HG02938 (cell line): ENCODE measurements at regions not wholly inside any gene's neighbourhood (a gene's known extent, or its start where the extent isn't known, plus 50 kb on each side); places are given as distances from the start of the nearest gene placed in this dataset.
"Not testable (repeated sequence)": the region's sequence is repeated elsewhere in the genome, so short reads cannot be mapped to it uniquely, and the experiment has no call there.

Experiments
- ATAC-seq: cut with Tn5 transposase; IDR thresholded peaks from one replicate; pipeline ENCODE4 v1.9.1; 2021; ENCODE audit warnings: mild to moderate bottlenecking, moderate library complexity; ENCODE audit not compliant: unreplicated experiment

DNA sequence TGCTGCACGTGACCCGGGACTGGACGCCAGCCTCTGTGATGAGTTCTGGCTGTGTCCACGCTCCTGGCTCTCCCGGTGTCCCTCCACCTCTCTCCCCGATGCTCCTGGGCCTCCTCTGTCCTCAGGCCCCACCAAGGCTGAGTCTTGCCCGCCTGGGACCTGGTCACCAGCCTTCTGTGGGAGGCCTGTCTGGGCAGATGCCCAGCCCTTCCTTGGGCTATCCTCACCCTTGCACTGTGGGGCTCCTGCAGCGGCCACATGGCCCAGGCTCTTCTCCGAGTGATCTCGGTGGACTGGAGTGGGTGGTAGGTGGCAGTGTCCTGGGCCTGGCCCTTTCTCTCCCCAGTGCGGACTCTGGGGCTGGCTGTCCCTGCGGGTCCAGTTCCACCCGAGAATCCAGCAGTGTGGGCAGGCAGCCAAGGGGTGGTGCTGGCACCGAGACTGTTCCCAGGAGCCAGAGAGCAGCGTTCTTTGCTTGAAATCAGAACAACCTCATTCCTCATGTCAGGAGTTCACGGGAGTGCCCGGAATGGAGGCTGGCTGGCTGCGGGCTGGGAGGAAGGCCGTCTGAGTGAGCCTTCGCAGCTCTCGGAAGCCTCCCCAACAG, 94.6 kb downstream of the TMEM121 start:
- not testable (repeated sequence) for ATAC-seq

GRCh38 chr14:105621479-105622328, 95.3 kb downstream of the TMEM121 start:
- not testable (repeated sequence) for ATAC-seq

DNA sequence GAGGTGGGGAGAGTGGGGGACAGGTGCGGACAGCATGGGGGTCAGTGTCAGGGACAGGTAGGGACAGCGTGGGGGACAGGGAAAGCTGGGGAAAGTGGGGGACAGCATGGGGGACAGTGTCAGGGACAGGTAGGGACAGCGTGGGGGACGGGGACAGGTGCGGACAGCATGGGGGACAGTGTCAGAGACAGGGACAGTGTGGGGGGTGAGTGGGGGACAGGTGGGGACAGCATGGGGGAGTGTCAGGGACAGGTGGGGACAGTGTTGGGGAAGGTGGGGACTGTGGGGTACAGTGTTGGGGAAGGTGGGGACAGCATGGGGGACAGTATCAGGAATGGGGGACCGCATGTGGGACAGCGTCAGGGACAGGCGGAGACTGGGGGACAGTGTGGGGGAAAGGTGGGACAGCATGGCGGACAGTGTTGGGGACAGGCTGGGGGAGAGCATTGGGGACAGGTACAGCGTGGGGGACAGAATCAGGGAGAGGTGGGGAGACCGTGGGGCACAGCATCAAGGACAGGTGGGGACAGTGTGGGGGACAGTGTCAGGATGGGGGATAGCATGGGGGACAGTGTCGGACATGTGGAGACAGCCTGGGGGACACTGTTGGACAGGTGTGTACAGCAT, 96.1 kb downstream of the TMEM121 start:
- ATAC-seq = no peak

GRCh38 chr14:105623178-105623577, 96.8 kb downstream of the TMEM121 start:
- ATAC-seq = not testable (repeated sequence)

- ATAC-seq = not testable (repeated sequence)
Observed at GRCh38 chr14:105624346-105624745, 98.0 kb downstream of the TMEM121 start.

GRCh38 chr14:105624749-105625434, 98.5 kb downstream of the TMEM121 start:
- ATAC-seq = not testable (repeated sequence)

DNA sequence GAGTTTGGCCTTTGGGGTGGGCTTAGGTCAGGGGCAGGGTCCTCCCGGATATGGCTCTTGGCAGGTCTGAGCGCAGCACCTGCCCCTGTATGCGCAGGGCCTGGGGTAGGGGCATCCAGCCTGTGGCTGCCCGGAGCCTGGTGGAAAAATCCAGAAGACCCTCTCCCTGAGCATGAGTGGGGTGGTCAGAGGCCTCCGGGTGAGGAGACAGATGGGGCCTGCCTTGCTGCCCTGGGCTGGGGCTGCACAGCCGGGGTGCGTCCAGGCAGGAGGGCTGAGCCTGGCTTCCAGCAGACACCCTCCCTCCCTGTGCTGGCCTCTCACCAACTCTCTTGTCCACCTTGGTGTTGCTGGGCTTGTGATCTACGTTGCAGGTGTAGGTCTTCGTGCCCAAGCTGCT, 99.1 kb downstream of the TMEM121 start:
- ATAC-seq = not testable (repeated sequence)

GRCh38 chr14:105626111-105626510, 99.7 kb downstream of the TMEM121 start:
- ATAC-seq = not testable (repeated sequence)

GRCh38 chr14:105626651-105627050, 100.3 kb downstream of the TMEM121 start:
- not testable (repeated sequence) for ATAC-seq

DNA sequence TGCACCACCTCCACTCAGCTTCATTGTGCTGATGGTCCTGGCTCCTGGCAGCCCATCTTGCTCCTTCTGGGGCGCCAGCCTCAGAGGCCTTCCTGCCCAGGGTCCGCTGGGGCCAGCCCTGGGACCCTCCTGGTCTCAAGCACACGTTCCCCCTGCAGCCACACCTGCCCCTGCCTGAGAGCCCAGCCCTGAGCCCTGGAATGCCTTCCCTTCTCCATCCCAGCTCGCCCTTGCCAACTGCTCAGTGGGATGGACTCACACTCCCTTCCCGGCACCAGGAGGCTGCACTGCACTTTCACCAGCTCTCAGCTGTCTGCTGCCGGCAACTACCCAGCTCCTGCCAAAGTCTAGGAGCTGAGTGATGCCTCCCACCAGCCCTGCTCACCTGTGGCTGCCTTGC, 100.9 kb downstream of the TMEM121 start:
- ATAC-seq = not testable (repeated sequence)

DNA sequence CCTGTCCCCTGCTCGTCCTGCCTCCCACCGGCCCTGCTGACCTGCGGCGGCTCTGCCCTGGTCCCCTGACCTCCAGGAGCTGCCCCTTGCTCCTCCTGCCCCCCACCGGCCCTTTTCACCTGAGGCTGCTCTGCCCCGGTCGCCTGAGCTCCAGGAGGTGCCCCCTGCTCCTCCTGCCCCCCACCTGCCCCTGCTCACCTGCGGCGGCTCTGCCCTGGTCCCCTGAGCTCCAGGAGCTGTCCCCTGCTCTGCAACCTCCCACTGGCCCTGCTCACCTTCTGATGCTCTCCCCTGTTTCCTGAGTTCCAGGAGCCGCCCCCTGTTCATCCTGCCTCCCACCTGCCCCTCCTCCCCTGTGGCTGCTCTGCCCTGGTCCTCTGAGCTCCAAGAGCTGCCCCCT, 101.3 kb downstream of the TMEM121 start:
- no peak for ATAC-seq

DNA sequence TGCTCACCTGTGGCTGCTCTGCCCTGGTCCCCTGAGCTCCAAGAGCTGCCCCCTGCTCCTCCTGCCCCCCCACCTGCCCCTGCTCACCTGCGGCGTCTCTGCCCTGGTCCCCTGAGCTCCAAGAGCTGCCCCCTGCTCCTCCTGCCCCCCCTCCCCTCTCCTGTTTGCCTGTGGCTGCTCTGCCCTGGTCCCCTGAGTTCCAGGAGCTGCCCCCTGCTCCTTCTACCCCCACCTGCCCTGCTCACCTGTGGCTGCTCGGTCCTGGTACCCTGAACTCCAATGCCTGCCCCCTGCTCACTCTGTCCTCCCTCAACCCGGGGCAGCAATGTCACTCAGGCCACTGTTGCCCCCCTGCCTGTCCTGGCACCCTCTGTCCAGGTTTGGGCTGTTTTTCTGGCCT, 101.7 kb downstream of the TMEM121 start:
- not testable (repeated sequence) for ATAC-seq

- not testable (repeated sequence) for ATAC-seq
Observed at GRCh38 chr14:105628531-105629067, 102.2 kb downstream of the TMEM121 start.

DNA sequence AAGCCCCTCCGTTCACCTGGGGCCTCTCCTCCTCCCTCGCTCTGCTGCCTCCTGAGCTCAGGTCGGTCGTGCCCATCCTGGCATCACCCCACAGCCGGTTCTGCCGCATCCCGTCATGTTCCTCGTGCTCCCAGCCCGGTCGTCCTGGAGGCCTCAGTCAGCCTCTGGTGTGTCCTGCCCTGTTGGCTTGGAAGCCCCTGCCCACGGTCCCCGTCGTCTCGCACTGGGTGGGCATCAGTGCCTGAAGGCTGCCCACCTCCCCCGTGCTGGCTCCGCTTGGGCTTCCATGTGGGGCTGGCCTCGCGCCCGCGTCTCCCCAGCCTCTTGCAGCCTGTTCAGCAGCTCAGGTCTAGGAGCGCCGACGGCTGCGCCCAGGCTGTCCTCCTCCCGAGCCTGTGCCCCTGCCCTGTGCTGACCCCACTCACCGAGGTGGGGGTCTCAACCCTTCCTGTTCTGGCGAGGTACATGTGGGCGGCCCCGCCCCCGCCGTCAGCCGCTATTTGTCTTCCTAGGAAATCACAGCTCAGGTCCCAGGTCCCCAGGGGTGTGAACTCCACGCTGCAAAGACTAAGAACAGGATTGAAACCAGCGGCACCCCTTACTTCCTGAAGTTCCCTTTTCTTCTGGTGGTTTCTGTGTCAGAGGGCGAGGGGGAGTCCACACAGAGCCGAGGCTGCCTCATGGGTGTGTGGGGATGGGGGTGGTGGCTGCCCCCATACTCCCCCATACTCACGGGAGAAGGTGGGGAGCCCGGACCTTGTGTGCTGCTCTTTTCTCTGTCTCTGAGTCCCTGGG, 102.9 kb downstream of the TMEM121 start:
- not testable (repeated sequence) for ATAC-seq

GRCh38 chr14:105629886-105630215, 103.5 kb downstream of the TMEM121 start:
- ATAC-seq = no peak

- ATAC-seq = not testable (repeated sequence)
Observed at GRCh38 chr14:105630293-105630934, 104.0 kb downstream of the TMEM121 start.

GRCh38 chr14:105630935-105631779, 104.8 kb downstream of the TMEM121 start:
- not testable (repeated sequence) for ATAC-seq

DNA sequence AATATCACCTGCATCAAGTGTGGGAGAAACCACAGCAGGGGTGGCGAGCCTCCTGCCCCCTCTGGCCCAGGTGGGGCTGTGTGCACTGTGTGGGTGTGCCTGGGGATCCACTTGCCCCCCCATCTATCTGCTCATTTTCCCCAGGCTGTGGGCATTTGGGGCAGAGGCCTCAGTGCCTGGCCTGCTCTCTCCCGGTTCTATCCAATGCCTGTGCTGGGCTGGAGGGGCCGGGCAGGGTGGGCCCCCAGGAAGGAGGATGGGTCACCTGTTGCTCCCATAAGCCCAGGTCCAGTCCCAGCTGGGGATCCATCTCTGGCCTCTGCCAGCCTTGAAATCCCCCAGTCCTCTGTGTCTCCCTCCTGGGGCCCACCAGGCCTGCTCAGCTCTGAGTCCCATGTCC, 105.6 kb downstream of the TMEM121 start:
- ATAC-seq = no peak

DNA sequence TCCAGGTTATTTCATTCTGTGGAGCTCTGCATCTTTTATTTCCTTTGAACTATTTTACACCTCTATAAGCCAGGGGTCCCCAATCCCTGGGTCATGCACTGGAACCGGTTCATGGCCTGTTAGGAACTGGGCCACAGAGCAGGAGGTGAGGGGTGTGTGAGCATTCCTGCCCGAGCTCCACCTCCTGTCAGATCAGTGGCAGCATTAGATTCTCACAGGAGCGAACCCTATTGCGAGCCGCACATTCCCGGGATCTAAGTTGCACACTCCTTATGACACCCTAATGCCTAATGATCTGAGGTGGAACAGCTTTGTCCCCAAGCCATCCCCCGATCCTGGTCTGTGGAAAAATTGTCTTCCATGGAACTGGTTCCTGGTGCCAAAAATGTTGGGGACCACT, 107.2 kb downstream of the TMEM121 start:
- not testable (repeated sequence) for ATAC-seq
